HFF-Myc (cell line): ENCODE measurements at regions not wholly inside any gene's neighbourhood (a gene's known extent, or its start where the extent isn't known, plus 50 kb on each side); places are given as distances from the start of the nearest gene placed in this dataset.

Source experiments
- DNase-seq: peaks from one replicate; pipeline ENCODE4 v3.0.0-alpha.2; 2011; ENCODE audit warnings: low read depth; ENCODE audit errors: extremely low read depth
- H3K4me3 ChIP-seq: replicated peaks from 2 replicates; pipeline ENCODE4 v1.5.1; 2011; ENCODE audit warnings: low read depth, mild to moderate bottlenecking, control low read depth, low read length
- TF ChIP-seq, protein P1 (sequence below): IDR thresholded peaks from 2 replicates; pipeline ENCODE4 v1.5.1; 2012; ENCODE audit warnings: mild to moderate bottlenecking, low read depth, low read length, control low read depth; ENCODE audit errors: missing control alignments

GRCh38 chr4:27931584-27931983 lies 1070.9 kb downstream of the STIM2 start:
- DNase-seq: no peak
- TF ChIP-seq, protein P1, sequence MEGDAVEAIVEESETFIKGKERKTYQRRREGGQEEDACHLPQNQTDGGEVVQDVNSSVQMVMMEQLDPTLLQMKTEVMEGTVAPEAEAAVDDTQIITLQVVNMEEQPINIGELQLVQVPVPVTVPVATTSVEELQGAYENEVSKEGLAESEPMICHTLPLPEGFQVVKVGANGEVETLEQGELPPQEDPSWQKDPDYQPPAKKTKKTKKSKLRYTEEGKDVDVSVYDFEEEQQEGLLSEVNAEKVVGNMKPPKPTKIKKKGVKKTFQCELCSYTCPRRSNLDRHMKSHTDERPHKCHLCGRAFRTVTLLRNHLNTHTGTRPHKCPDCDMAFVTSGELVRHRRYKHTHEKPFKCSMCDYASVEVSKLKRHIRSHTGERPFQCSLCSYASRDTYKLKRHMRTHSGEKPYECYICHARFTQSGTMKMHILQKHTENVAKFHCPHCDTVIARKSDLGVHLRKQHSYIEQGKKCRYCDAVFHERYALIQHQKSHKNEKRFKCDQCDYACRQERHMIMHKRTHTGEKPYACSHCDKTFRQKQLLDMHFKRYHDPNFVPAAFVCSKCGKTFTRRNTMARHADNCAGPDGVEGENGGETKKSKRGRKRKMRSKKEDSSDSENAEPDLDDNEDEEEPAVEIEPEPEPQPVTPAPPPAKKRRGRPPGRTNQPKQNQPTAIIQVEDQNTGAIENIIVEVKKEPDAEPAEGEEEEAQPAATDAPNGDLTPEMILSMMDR: no peak
- no peak overlapping the region for H3K4me3 ChIP-seq

- no peak overlapping the region for H3K4me3 ChIP-seq
- TF ChIP-seq, protein P1: no peak
- DNase-seq: no peak
Observed at GRCh38 chr4:27934871-27935270, 1074.2 kb downstream of the STIM2 start.

DNA sequence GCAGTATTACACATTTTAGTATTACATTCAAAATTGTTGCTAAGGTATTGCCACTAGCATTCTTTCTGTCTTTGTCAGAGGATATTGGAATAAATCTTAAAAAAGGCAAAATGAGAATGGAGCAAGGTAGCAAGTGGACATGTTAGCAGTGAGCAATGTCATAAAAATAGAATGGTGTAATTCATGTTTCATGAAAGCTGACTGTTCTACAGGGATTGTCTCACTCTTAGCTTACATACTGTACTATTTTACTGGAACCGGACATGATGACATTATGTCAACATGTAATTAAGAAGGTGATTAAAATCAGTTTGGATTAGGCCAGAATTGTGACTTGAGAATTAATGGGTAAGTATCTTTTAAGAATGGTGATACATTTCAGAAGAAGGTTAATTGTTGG lies 1086.2 kb downstream of the STIM2 start:
- DNase-seq: no peak
- no peak overlapping the region for H3K4me3 ChIP-seq

GRCh38 chr4:27947302-27947701 lies 1086.7 kb downstream of the STIM2 start:
- DNase-seq: no peak
- TF ChIP-seq, protein P1: no peak
- no peak overlapping the region for H3K4me3 ChIP-seq

More for the DNA sequence above, 1086.2 kb downstream of the STIM2 start:
- TF ChIP-seq, protein P1: no peak

DNA sequence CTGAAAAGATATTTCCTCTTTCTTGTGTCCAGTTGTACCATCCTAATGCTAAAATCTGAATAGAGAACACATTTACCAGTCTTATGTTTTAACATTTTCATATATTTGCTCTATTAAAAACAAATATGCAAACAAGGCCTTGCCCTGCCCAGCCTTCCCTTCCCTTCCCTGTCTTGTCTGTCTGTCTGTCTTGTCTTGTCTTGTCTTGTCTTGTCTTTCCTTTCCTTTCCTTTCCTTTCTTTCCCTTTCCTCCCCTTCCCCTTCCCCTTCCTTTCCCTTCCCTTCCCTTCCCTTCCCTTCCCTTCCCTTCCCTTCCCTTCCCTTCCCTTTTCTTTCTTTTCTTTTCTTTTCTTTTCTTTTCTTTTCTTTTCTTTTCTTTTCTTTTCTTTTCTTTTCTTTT lies 1103.5 kb downstream of the STIM2 start:
- DNase-seq: no peak
- no peak overlapping the region for H3K4me3 ChIP-seq
- TF ChIP-seq, protein P1: no peak

DNA sequence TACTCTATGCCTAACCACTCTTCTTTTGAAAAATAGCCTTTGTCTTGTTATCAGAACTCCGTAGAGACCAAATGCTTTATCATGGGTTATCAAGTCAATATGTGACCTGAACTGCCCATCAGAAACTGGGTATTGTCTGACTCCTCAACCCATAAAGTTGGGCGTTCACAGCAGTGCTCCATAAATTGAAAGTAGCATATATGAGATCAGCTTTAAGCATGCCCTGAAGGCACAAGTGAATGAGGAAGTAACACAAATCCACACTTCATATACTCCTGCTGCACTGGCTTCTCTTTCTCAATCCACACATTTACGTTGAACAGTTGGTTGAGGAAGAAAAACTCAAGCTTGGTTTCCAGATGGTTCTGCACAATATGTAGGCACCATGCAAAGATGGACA lies 1106.0 kb downstream of the STIM2 start:
- TF ChIP-seq, protein P1: no peak
- DNase-seq: no peak
- no peak overlapping the region for H3K4me3 ChIP-seq

DNA sequence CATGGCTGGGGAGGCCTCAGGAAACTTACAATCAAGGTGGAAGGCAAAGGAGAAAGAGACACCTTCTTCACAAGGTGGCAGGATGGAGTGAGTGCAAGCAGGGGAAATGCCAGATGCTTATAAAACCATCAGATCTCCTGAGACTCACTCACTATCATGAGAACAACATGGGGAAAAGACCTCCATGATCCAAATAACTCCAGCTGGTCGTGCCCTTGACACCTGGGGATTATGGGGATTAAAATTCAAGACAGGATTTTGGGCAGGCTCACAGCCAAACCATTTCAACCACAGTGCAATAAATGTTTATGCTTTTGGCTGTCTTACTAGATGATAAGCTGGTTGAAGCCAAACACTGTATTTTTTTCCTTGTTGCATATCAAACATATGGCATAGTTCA lies 1112.4 kb downstream of the STIM2 start:
- no peak for DNase-seq
- H3K4me3 ChIP-seq: no peak overlapping the region
- TF ChIP-seq, protein P1: no peak
